H9 (cell line): ENCODE measurements at regions not wholly inside any gene's neighbourhood (a gene's known extent, or its start where the extent isn't known, plus 50 kb on each side); places are given as distances from the start of the nearest gene placed in this dataset.

Experiments
- DNase-seq: peaks from one replicate; pipeline ENCODE4 v3.0.0-alpha.2; 2017
- H2AFZ ChIP-seq: one replicate; pipeline ENCODE4 v1.6.1; 2013; ENCODE audit warnings: mild to moderate bottlenecking, low read length, control low read depth, moderate library complexity
- H2AK5ac ChIP-seq: 2 replicates; pipeline ENCODE4 v1.6.1; 2013; ENCODE audit warnings: low read length, control low read depth, mixed read lengths; ENCODE audit not compliant: insufficient read length
- H2BK120ac ChIP-seq: one replicate; pipeline ENCODE4 v1.6.1; 2013; ENCODE audit warnings: low read depth, mild to moderate bottlenecking, low read length, control low read depth, inconsistent platforms; ENCODE audit not compliant: poor library complexity, severe bottlenecking
- H2BK12ac ChIP-seq: 2 replicates; pipeline ENCODE4 v1.6.1; 2013; ENCODE audit warnings: low read length, control low read depth, mixed read lengths, low read depth; ENCODE audit not compliant: insufficient read length
- H2BK15ac ChIP-seq: 2 replicates; pipeline ENCODE4 v1.6.1; 2013; ENCODE audit warnings: low read depth, low read length, control low read depth
- H2BK20ac ChIP-seq: one replicate; pipeline ENCODE4 v1.6.1; 2013; ENCODE audit warnings: low read depth, mild to moderate bottlenecking, low read length, control low read depth, inconsistent platforms; ENCODE audit not compliant: poor library complexity, severe bottlenecking
- H2BK5ac ChIP-seq: 2 replicates; pipeline ENCODE4 v1.6.1; 2013; ENCODE audit warnings: low read length, control low read depth, mixed read lengths; ENCODE audit not compliant: insufficient read length
- H3K14ac ChIP-seq: 2 replicates; pipeline ENCODE4 v1.6.1; 2013; ENCODE audit warnings: low read length, control low read depth; ENCODE audit not compliant: insufficient read depth
- H3K18ac ChIP-seq: 2 replicates; pipeline ENCODE4 v1.6.1; 2013; ENCODE audit warnings: low read depth, mild to moderate bottlenecking, mixed read lengths, low read length, control low read depth; ENCODE audit not compliant: insufficient read length
- H3K23ac ChIP-seq: 2 replicates; pipeline ENCODE4 v1.6.1; 2013; ENCODE audit warnings: low read length, control low read depth, mixed read lengths, low read depth; ENCODE audit not compliant: insufficient read length
- H3K23me2 ChIP-seq: 2 replicates; pipeline ENCODE4 v1.6.1; 2013; ENCODE audit warnings: low read depth, mild to moderate bottlenecking, mixed read lengths, low read length, control low read depth; ENCODE audit not compliant: insufficient read length, poor library complexity, severe bottlenecking
- H3K27ac ChIP-seq: 2 replicates; pipeline ENCODE4 v1.5.1; 2013; ENCODE audit warnings: low read length, control low read depth, mixed read lengths, low read depth; ENCODE audit not compliant: insufficient read length
- H3K27me3 ChIP-seq: 2 replicates; pipeline ENCODE4 v1.6.1; 2013; ENCODE audit warnings: low read length, control low read depth, inconsistent platforms; ENCODE audit not compliant: insufficient read depth
- H3K4ac ChIP-seq: 2 replicates; pipeline ENCODE4 v1.6.1; 2013; ENCODE audit warnings: low read depth, mild to moderate bottlenecking, control low read depth, inconsistent platforms, low read length, moderate library complexity
- H3K4me1 ChIP-seq: 2 replicates; pipeline ENCODE4 v1.6.1; 2013; ENCODE audit warnings: low read length, control low read depth, inconsistent platforms; ENCODE audit not compliant: insufficient read depth
- H3K4me2 ChIP-seq: 2 replicates; pipeline ENCODE4 v1.6.1; 2013; ENCODE audit warnings: low read length, control low read depth, mixed read lengths; ENCODE audit not compliant: insufficient read length, insufficient read depth
- H3K56ac ChIP-seq: 2 replicates; pipeline ENCODE4 v1.6.1; 2013; ENCODE audit warnings: low read depth, mild to moderate bottlenecking, mixed read lengths, low read length, control low read depth; ENCODE audit not compliant: insufficient read length
- H3K79me1 ChIP-seq: 2 replicates; pipeline ENCODE4 v1.6.1; 2013; ENCODE audit warnings: low read depth, mild to moderate bottlenecking, moderate library complexity, low read length, control low read depth, inconsistent platforms; ENCODE audit not compliant: insufficient read depth, poor library complexity, severe bottlenecking
- H3K79me2 ChIP-seq: 2 replicates; pipeline ENCODE4 v1.6.1; 2013; ENCODE audit warnings: low read length, control low read depth, inconsistent platforms; ENCODE audit not compliant: insufficient read depth
- H3K9ac ChIP-seq: 2 replicates; pipeline ENCODE4 v1.6.1; 2013; ENCODE audit warnings: low read length, control low read depth, mixed read lengths; ENCODE audit not compliant: insufficient read length; ENCODE audit errors: extremely low read depth
- H3K9me3 ChIP-seq: one replicate; pipeline ENCODE4 v1.6.1; 2013; ENCODE audit warnings: low read depth, low read length, inconsistent platforms; ENCODE audit not compliant: control insufficient read depth
- H3T11ph ChIP-seq: one replicate; pipeline ENCODE4 v1.6.1; 2013; ENCODE audit warnings: mild to moderate bottlenecking, low read length, control low read depth, inconsistent platforms
- H4K20me1 ChIP-seq: one replicate; pipeline ENCODE4 v1.6.1; 2013; ENCODE audit not compliant: control insufficient read depth, insufficient read length, insufficient read depth
- H4K5ac ChIP-seq: 2 replicates; pipeline ENCODE4 v1.6.1; 2013; ENCODE audit warnings: low read depth, mild to moderate bottlenecking, mixed read lengths, low read length, control low read depth; ENCODE audit not compliant: insufficient read length
- H4K8ac ChIP-seq: replicated peaks from 2 replicates; pipeline ENCODE4 v1.6.1; 2013; ENCODE audit warnings: low read length, control low read depth, mixed read lengths, low read depth; ENCODE audit not compliant: insufficient read length
- H4K91ac ChIP-seq: 2 replicates; pipeline ENCODE4 v1.6.1; 2013; ENCODE audit warnings: low read depth, mild to moderate bottlenecking, moderate library complexity, mixed read lengths, low read length, control low read depth; ENCODE audit not compliant: insufficient read length
- H3K27ac Mint-ChIP-seq, 3 experiments: 2 replicates in 2 of 3; 3 replicates in 1 of 3; pipeline ENCODE4 v1.8.0; 2020 to 2021; ENCODE audit warnings: mixed read lengths in 3 of 3, mild to moderate bottlenecking in 1 of 3, moderate library complexity in 1 of 3
- H3K27me3 Mint-ChIP-seq: 2 replicates; pipeline ENCODE4 v1.8.0; 2021; ENCODE audit warnings: low read depth, mild to moderate bottlenecking, moderate library complexity, mixed read lengths
- H3K36me3 Mint-ChIP-seq, 3 experiments: 2 replicates in 2 of 3; 3 replicates in 1 of 3; pipeline ENCODE4 v1.8.0; 2020 to 2021; ENCODE audit warnings: low read depth in 3 of 3, mixed read lengths in 3 of 3; ENCODE audit not compliant: insufficient read depth in 1 of 3
- H3K4me1 Mint-ChIP-seq, 2 experiments: 2 replicates each; pipeline ENCODE4 v1.8.0; 2020; ENCODE audit warnings: mixed read lengths in 2 of 2
- H3K4me3 Mint-ChIP-seq, 2 experiments: 2 replicates in 1 of 2; 3 replicates in 1 of 2; pipeline ENCODE4 v1.8.0; 2020 to 2021; ENCODE audit warnings: mild to moderate bottlenecking in 2 of 2, mixed read lengths in 2 of 2, moderate library complexity in 1 of 2
- H3K9me3 Mint-ChIP-seq, 2 experiments: 2 replicates in 1 of 2; 3 replicates in 1 of 2; pipeline ENCODE4 v1.8.0; 2020; ENCODE audit warnings: mild to moderate bottlenecking in 2 of 2, mixed read lengths in 2 of 2, moderate library complexity in 1 of 2
- CTCF ChIP-seq: fragments of 200-600 bp; sonication (generic); conservative IDR thresholded peaks from 3 replicates; pipeline ENCODE4 v1.8.0; 2021; ENCODE audit warnings: antibody characterized with exemption, mild to moderate bottlenecking
- WGBS: extraction: QIAGEN DNeasy Blood & Tissue Kit; methylation state at CpG from one replicate; pipeline ENCODE4 v1.1.7; 2013; ENCODE audit warnings: missing lambda C conversion rate, low lambda C conversion rate, mixed read lengths; ENCODE audit not compliant: insufficient read length; ENCODE audit errors: extremely low coverage; 5-methylcytosine and 5-hydroxymethylcytosine counted together

- no peak overlapping the region for H3T11ph ChIP-seq
- no peak overlapping the region for H3K23ac ChIP-seq
- H2BK120ac ChIP-seq, result no peak overlapping the region
- no peak overlapping the region for H4K5ac ChIP-seq
- Mint-ChIP-seq H3K4me1 (no peaks in the 10 kb centered on the region), H3K9me3 (no peaks in the 10 kb centered on the region), H3K36me3 (no peaks in the 10 kb centered on the region), H3K4me3 (no peak overlapping the region; a peak in 1 of 5 replicates), H3K27me3 (no peaks in the 10 kb centered on the region; the same call in 1 of the 2 replicates), H3K27ac (peak overlapping the region in 1 of 3 experiments; percentile 20; a peak in 1 of 7 replicates)
- H2BK5ac ChIP-seq, result no peak overlapping the region
- no peaks in the 10 kb centered on the region for H3K79me2 ChIP-seq
- H3K27ac ChIP-seq, result no peak overlapping the region
- no peak overlapping the region for H3K14ac ChIP-seq
- H4K91ac ChIP-seq, result no peak overlapping the region
- DNase-seq, result no peak
- H2AK5ac ChIP-seq, result no peak overlapping the region
- H4K8ac ChIP-seq, result no peak overlapping the region
- H2BK20ac ChIP-seq, result no peak overlapping the region
- no peak overlapping the region for H2AFZ ChIP-seq
- TF ChIP-seq CTCF, result no peak
- no peaks in the 10 kb centered on the region for H3K27me3 ChIP-seq
- H3K79me1 ChIP-seq, result no peaks in the 10 kb centered on the region
- H3K4me2 ChIP-seq, result no peak overlapping the region
- no peaks in the 10 kb centered on the region for H3K23me2 ChIP-seq
- no peaks in the 10 kb centered on the region for H4K20me1 ChIP-seq
- no peak overlapping the region for H2BK15ac ChIP-seq
- no peak overlapping the region for H2BK12ac ChIP-seq
- no peak overlapping the region for H3K56ac ChIP-seq
- H3K4ac ChIP-seq, result no peak overlapping the region
- H3K18ac ChIP-seq, result no peak overlapping the region
- no CpG with 5 or more reads among the region's 14 CpGs for WGBS
- H3K9me3 ChIP-seq, result no peaks in the 10 kb centered on the region
- no peak overlapping the region for H3K9ac ChIP-seq
- H3K4me1 ChIP-seq, result no peaks in the 10 kb centered on the region
Measured at GRCh38 chr18:22628795-22629510, 211.2 kb upstream of the CTAGE1 start.
